ENCODE measurements at regions not wholly inside any gene's neighbourhood (a gene's known extent, or its start where the extent isn't known, plus 50 kb on each side); places are given as distances from the start of the nearest gene placed in this dataset.

DNA sequence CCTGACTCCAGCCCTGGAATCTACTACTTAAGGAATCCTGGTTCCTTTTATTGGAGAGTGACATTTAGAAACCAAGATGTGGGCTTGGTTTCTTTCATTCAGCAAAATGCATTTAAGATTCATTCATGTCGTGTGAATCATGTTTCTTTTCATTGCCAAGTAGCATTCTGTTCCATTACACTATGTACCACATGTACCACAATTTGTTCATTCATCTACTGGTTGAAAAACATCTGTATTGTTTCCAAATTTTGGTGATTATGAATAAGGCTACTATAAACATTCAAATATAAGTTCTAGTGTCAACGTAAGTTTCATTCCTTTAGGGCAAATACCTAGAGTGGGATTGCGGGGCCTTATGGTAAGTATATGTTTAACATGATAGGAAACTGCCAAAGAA lies 264.2 kb downstream of the VPS13C start:
- no peak for TF ChIP-seq CTCF (IDR thresholded peaks at IDR 0.05)
- no peak for TF ChIP-seq POLR2A (IDR thresholded peaks at IDR 0.05)
- TF ChIP-seq POLR2AphosphoS5 (IDR thresholded peaks at IDR 0.05): no peak
